ENCODE measurements at regions not wholly inside any gene's neighbourhood (a gene's known extent, or its start where the extent isn't known, plus 50 kb on each side); places are given as distances from the start of the nearest gene placed in this dataset.

DNA sequence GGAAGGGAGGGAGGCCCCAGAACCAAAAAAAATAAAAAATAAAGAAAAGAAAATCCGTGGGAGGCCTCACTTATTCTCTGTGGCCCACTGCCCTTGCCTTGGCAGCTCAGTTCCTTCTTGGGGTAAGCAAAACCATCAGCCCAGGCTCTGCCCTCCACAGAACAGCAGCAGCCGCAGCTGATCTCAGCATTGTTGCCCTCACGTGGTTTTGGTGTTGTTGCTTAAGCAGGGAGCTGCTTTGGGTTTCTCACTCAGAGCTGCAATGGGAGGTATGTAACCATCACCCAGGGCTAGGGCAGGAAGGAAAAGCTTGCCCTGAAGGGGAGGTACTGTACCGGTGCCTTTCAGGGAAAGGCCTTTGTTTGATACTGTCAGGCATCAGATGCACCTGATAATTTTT lies 374.7 kb upstream of the WWC1 start:
- TF ChIP-seq, protein P1, sequence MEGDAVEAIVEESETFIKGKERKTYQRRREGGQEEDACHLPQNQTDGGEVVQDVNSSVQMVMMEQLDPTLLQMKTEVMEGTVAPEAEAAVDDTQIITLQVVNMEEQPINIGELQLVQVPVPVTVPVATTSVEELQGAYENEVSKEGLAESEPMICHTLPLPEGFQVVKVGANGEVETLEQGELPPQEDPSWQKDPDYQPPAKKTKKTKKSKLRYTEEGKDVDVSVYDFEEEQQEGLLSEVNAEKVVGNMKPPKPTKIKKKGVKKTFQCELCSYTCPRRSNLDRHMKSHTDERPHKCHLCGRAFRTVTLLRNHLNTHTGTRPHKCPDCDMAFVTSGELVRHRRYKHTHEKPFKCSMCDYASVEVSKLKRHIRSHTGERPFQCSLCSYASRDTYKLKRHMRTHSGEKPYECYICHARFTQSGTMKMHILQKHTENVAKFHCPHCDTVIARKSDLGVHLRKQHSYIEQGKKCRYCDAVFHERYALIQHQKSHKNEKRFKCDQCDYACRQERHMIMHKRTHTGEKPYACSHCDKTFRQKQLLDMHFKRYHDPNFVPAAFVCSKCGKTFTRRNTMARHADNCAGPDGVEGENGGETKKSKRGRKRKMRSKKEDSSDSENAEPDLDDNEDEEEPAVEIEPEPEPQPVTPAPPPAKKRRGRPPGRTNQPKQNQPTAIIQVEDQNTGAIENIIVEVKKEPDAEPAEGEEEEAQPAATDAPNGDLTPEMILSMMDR (IDR thresholded peaks at IDR 0.05) = no peak
- TF ChIP-seq ZFX (IDR thresholded peaks at IDR 0.05; ENCODE audit: borderline replicate concordance) = no peak
